ENCODE measurements at regions not wholly inside any gene's neighbourhood (a gene's known extent, or its start where the extent isn't known, plus 50 kb on each side); places are given as distances from the start of the nearest gene placed in this dataset.

DNA sequence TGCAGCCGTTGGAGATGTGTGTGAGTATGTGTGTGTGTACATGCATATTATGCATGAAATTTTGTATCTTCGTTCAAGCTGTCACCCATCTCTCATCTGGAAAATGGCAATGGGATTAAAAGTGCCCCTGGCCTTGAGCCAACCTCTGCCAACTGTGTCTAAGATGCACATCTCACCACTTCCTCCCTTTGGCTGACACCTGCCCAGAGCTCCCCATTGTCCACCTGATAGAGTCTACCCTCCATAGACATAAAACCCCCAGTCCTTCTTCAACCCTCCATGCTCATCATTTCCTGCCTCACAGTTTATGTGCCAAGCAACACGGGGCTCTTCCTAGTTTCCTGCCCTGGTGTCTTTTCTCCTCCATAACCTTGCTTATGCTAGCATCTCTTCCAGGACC is 187.5 kb upstream of the HES1 start:
- TF ChIP-seq ZNF169 (tag by site-specific recombination; IDR thresholded peaks at IDR 0.05) (no peak), GLIS1 (tag by site-specific recombination; IDR thresholded peaks at IDR 0.05) (no peak), ZNF654 (tag by site-specific recombination; IDR thresholded peaks at IDR 0.05; ENCODE audit: low read depth) (no peak), ZNF157 (tag by site-specific recombination; IDR thresholded peaks at IDR 0.05) (no peak), KLF7 (tag by site-specific recombination; IDR thresholded peaks at IDR 0.05; ENCODE audit: borderline replicate concordance) (no peak), ZNF112 (tag by site-specific recombination; IDR thresholded peaks at IDR 0.05) (no peak), ZNF843 (tag by site-specific recombination; IDR thresholded peaks at IDR 0.05) (no peak)
- TF ChIP-seq, protein P1, sequence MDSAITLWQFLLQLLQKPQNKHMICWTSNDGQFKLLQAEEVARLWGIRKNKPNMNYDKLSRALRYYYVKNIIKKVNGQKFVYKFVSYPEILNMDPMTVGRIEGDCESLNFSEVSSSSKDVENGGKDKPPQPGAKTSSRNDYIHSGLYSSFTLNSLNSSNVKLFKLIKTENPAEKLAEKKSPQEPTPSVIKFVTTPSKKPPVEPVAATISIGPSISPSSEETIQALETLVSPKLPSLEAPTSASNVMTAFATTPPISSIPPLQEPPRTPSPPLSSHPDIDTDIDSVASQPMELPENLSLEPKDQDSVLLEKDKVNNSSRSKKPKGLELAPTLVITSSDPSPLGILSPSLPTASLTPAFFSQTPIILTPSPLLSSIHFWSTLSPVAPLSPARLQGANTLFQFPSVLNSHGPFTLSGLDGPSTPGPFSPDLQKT (IDR thresholded peaks at IDR 0.05; ENCODE audit: borderline replicate concordance, low read depth, low read length): no peak
- Histone ChIP-seq H3K4me1 (ENCODE audit: control insufficient read depth, insufficient read depth, low read length) (no peaks in the 10 kb centered on the region), H3K27ac (ENCODE audit: extremely low read depth, low read depth, low read length) (no peak overlapping the region), H3K9me3 (ENCODE audit: control insufficient read depth, insufficient read depth, low read depth, low read length) (no peaks in the 10 kb centered on the region), H3K4me3 (ENCODE audit: low read depth, low read length) (no peak overlapping the region), H3K36me3 (ENCODE audit: control insufficient read depth in 2 of 2, insufficient read depth in 1 of 2, low read length in 2 of 2) (no peaks in the 10 kb centered on the region)
- ChIA-PET CTCF (no interaction called here), POLR2A (no interaction called here)

DNA sequence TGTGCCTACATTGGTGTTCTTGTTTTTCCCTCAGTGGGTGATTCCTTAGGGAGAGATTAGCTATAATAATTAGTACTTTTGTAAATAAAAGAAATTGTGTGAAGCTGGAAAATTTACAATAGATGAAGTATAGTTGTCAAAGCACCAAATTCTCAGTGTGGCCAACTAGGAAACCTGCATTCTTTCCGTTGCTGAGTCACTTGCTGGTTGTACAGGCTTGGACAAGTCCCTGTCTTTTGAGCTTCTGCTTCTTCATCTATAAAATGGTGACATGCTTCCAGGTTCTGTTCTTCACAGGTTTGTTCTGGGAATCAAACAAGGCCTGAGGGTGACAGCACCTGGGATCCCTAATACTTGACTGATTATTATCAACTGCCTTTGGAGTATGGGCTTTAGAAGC is 184.1 kb upstream of the HES1 start:
- ChIA-PET POLR2A (no interaction called here), CTCF (interaction anchor here (0.6 to 1.6 kb wide), 4 partner anchors 18 to 363 kb away, joined by 3 to 5 read pairs (median 4); no protein-coding TSS in a partner anchor)
- no peak overlapping the region for H3K27ac ChIP-seq (ENCODE audit: extremely low read depth, low read depth, low read length)
- H3K9me3 ChIP-seq (ENCODE audit: control insufficient read depth, insufficient read depth, low read depth, low read length): no peaks in the 10 kb centered on the region
- no peaks in the 10 kb centered on the region for H3K36me3 ChIP-seq (ENCODE audit: control insufficient read depth in 2 of 2, insufficient read depth in 1 of 2, low read length in 2 of 2)
- TF ChIP-seq GLIS1 (tag by site-specific recombination; IDR thresholded peaks at IDR 0.05): no peak
- TF ChIP-seq, protein P2, sequence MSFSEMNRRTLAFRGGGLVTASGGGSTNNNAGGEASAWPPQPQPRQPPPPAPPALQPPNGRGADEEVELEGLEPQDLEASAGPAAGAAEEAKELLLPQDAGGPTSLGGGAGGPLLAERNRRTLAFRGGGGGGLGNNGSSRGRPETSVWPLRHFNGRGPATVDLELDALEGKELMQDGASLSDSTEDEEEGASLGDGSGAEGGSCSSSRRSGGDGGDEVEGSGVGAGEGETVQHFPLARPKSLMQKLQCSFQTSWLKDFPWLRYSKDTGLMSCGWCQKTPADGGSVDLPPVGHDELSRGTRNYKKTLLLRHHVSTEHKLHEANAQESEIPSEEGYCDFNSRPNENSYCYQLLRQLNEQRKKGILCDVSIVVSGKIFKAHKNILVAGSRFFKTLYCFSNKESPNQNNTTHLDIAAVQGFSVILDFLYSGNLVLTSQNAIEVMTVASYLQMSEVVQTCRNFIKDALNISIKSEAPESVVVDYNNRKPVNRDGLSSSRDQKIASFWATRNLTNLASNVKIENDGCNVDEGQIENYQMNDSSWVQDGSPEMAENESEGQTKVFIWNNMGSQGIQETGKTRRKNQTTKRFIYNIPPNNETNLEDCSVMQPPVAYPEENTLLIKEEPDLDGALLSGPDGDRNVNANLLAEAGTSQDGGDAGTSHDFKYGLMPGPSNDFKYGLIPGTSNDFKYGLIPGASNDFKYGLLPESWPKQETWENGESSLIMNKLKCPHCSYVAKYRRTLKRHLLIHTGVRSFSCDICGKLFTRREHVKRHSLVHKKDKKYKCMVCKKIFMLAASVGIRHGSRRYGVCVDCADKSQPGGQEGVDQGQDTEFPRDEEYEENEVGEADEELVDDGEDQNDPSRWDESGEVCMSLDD (tag by site-specific recombination; IDR thresholded peaks at IDR 0.05): no peak
- no peak for TF ChIP-seq ZBTB7A (tag by site-specific recombination; IDR thresholded peaks at IDR 0.05; ENCODE audit: low read depth)
- no peak for TF ChIP-seq ZNF558 (tag by site-specific recombination; IDR thresholded peaks at IDR 0.05)
- no peak for TF ChIP-seq ZNF544 (tag by site-specific recombination; IDR thresholded peaks at IDR 0.05)
- TF ChIP-seq ZNF514 (tag by site-specific recombination; IDR thresholded peaks at IDR 0.05): no peak
- TF ChIP-seq, protein P3, sequence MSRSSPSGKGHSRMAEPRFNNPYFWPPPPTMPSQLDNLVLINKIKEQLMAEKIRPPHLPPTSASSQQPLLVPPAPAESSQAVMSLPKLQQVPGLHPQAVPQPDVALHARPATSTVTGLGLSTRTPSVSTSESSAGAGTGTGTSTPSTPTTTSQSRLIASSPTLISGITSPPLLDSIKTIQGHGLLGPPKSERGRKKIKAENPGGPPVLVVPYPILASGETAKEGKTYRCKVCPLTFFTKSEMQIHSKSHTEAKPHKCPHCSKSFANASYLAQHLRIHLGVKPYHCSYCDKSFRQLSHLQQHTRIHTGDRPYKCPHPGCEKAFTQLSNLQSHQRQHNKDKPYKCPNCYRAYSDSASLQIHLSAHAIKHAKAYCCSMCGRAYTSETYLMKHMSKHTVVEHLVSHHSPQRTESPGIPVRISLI (tag by site-specific recombination; IDR thresholded peaks at IDR 0.05): no peak
- no peak for TF ChIP-seq ZNF335 (tag by site-specific recombination; conservative IDR thresholded peaks at IDR 0.05)
- TF ChIP-seq ZNF670 (tag by site-specific recombination; IDR thresholded peaks at IDR 0.05; ENCODE audit: low read depth): no peak
- no peak for TF ChIP-seq ZNF837 (tag by site-specific recombination; IDR thresholded peaks at IDR 0.05)
- TF ChIP-seq ZNF426 (tag by site-specific recombination; IDR thresholded peaks at IDR 0.05): no peak
- no peak for TF ChIP-seq ZNF664 (tag by site-specific recombination; IDR thresholded peaks at IDR 0.05)
- TF ChIP-seq ZNF324 (tag by site-specific recombination; IDR thresholded peaks at IDR 0.05): no peak
- TF ChIP-seq, protein P4, sequence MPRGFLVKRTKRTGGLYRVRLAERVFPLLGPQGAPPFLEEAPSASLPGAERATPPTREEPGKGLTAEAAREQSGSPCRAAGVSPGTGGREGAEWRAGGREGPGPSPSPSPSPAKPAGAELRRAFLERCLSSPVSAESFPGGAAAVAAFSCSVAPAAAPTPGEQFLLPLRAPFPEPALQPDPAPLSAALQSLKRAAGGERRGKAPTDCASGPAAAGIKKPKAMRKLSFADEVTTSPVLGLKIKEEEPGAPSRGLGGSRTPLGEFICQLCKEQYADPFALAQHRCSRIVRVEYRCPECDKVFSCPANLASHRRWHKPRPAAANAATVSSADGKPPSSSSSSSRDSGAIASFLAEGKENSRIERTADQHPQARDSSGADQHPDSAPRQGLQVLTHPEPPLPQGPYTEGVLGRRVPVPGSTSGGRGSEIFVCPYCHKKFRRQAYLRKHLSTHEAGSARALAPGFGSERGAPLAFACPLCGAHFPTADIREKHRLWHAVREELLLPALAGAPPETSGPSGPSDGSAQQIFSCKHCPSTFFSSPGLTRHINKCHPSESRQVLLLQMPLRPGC (tag by site-specific recombination; IDR thresholded peaks at IDR 0.05): no peak
- no peak for TF ChIP-seq ZNF23 (tag by site-specific recombination; IDR thresholded peaks at IDR 0.05; ENCODE audit: borderline replicate concordance)
- TF ChIP-seq, protein P5, sequence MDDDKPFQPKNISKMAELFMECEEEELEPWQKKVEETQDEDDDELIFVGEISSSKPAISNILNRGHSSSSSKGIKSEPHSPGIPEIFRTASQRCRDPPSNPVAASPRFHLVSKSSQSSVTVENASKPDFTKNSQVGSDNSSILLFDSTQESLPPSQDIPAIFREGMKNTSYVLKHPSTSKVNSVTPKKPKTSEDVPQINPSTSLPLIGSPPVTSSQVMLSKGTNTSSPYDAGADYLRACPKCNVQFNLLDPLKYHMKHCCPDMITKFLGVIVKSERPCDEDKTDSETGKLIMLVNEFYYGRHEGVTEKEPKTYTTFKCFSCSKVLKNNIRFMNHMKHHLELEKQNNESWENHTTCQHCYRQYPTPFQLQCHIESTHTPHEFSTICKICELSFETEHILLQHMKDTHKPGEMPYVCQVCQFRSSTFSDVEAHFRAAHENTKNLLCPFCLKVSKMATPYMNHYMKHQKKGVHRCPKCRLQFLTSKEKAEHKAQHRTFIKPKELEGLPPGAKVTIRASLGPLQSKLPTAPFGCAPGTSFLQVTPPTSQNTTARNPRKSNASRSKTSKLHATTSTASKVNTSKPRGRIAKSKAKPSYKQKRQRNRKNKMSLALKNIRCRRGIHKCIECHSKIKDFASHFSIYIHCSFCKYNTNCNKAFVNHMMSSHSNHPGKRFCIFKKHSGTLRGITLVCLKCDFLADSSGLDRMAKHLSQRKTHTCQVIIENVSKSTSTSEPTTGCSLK (tag by site-specific recombination; IDR thresholded peaks at IDR 0.05): no peak
- no peak overlapping the region for H3K4me3 ChIP-seq (ENCODE audit: low read depth, low read length)
- no peaks in the 10 kb centered on the region for H3K4me1 ChIP-seq (ENCODE audit: control insufficient read depth, insufficient read depth, low read length)

Data from HEK293 (cell line).